IMR-90 (cell line): ENCODE measurements at regions not wholly inside any gene's neighbourhood (a gene's known extent, or its start where the extent isn't known, plus 50 kb on each side); places are given as distances from the start of the nearest gene placed in this dataset.
"Not testable (repeated sequence)": the region's sequence is repeated elsewhere in the genome, so short reads cannot be mapped to it uniquely, and the experiment has no call there.

Experiments
- ATAC-seq: fragments of 200-7000 bp; cut with Tn5 transposase; 2 replicates; pipeline ENCODE4 v1.9.1; 2020; ENCODE audit warnings: low read depth, mild to moderate bottlenecking, moderate library complexity
- BruUV-seq: library from RNA; stranded (reverse); fragments of 400-500 nt; replicated peaks from 2 replicates; lab custom pipeline; 2021; lab: Mats Ljungman, UMichigan
- CTCF ChIA-PET: fragments of 300-600 bp; formaldehyde crosslinking; extraction: SDS; loops from one replicate; lab custom pipeline; 2021; ENCODE audit warnings: antibody characterized with exemption; lab: Yijun Ruan, JAX
- POLR2A ChIA-PET: fragments of 300-600 bp; sonication (Branson Sonifier 250); formaldehyde crosslinking; loops from one replicate; lab custom pipeline; 2022; ENCODE audit warnings: antibody characterized with exemption; ENCODE audit not compliant: unreplicated experiment; lab: Charles Lee
- DNase-seq: peaks from one replicate; pipeline ENCODE4 v3.0.0; 2013
- H2AFZ ChIP-seq: replicated peaks from 2 replicates; pipeline ENCODE3; 2013; ENCODE audit warnings: low read length, mild to moderate bottlenecking; ENCODE audit not compliant: poor library complexity
- H2AK5ac ChIP-seq: 2 replicates; pipeline ENCODE4 v1.6.1; 2013; ENCODE audit warnings: low read depth, low read length, inconsistent platforms
- H2AK9ac ChIP-seq: replicated peaks from 2 replicates; pipeline ENCODE3; 2013; ENCODE audit warnings: mild to moderate bottlenecking, low read depth, low read length, moderate library complexity; ENCODE audit not compliant: poor library complexity
- H2BK120ac ChIP-seq: 2 replicates; pipeline ENCODE4 v1.6.1; 2013; ENCODE audit warnings: low read depth, low read length, inconsistent platforms
- H2BK15ac ChIP-seq: 3 replicates; pipeline ENCODE4 v1.6.1; 2013; ENCODE audit warnings: low read depth, low read length, inconsistent platforms
- H2BK20ac ChIP-seq: 2 replicates; pipeline ENCODE4 v1.6.1; 2013; ENCODE audit warnings: low read depth, mild to moderate bottlenecking, inconsistent platforms, low read length, moderate library complexity
- H2BK5ac ChIP-seq: 2 replicates; pipeline ENCODE4 v1.6.1; 2013; ENCODE audit warnings: mild to moderate bottlenecking, low read depth, low read length, inconsistent platforms; ENCODE audit not compliant: poor library complexity, severe bottlenecking
- H3K14ac ChIP-seq: replicated peaks from 2 replicates; pipeline ENCODE4 v1.6.1; 2013; ENCODE audit warnings: low read depth, low read length, inconsistent platforms
- H3K18ac ChIP-seq: 2 replicates; pipeline ENCODE4 v1.6.1; 2013; ENCODE audit warnings: low read depth, low read length, control low read depth
- H3K23ac ChIP-seq: 2 replicates; pipeline ENCODE4 v1.6.1; 2013; ENCODE audit warnings: low read depth, low read length, inconsistent platforms
- H3K27ac ChIP-seq: 2 replicates; pipeline ENCODE4 v1.5.1; 2013; ENCODE audit warnings: mild to moderate bottlenecking, control low read depth, low read length; ENCODE audit not compliant: insufficient read depth
- H3K27me3 ChIP-seq: 2 replicates; pipeline ENCODE4 v1.6.1; 2013; ENCODE audit warnings: low read length; ENCODE audit not compliant: control insufficient read depth, insufficient read depth
- H3K36me3 ChIP-seq: 2 replicates; pipeline ENCODE4 v1.6.1; 2013; ENCODE audit warnings: low read length, mixed read lengths; ENCODE audit not compliant: control insufficient read depth, insufficient read depth
- H3K4ac ChIP-seq: 2 replicates; pipeline ENCODE4 v1.6.1; 2013; ENCODE audit warnings: low read depth, low read length, inconsistent platforms
- H3K4me1 ChIP-seq: 2 replicates; pipeline ENCODE4 v1.6.1; 2013; ENCODE audit warnings: low read length, mixed read lengths; ENCODE audit not compliant: control insufficient read depth, insufficient read depth
- H3K4me2 ChIP-seq: 2 replicates; pipeline ENCODE4 v1.6.1; 2013; ENCODE audit warnings: low read depth, mild to moderate bottlenecking, control low read depth, low read length, moderate library complexity
- H3K4me3 ChIP-seq: 2 replicates; pipeline ENCODE4 v1.5.1; 2013; ENCODE audit warnings: low read depth, mild to moderate bottlenecking, control low read depth, low read length, moderate library complexity; ENCODE audit not compliant: insufficient read depth
- H3K56ac ChIP-seq: 2 replicates; pipeline ENCODE4 v1.6.1; 2013; ENCODE audit warnings: low read length, inconsistent platforms; ENCODE audit not compliant: insufficient read depth; ENCODE audit errors: extremely low read depth
- H3K79me1 ChIP-seq, 2 experiments: 2 replicates each; pipeline ENCODE4 v1.6.1; 2013; ENCODE audit warnings: low read length in 2 of 2, inconsistent platforms in 1 of 2, low read depth in 1 of 2
- H3K9ac ChIP-seq: 2 replicates; pipeline ENCODE4 v1.6.1; 2013; ENCODE audit warnings: low read depth, low read length, control low read depth
- H3K9me1 ChIP-seq: 2 replicates; pipeline ENCODE4 v1.6.1; 2013; ENCODE audit warnings: low read length, inconsistent platforms; ENCODE audit not compliant: insufficient read depth
- H3K9me3 ChIP-seq: 2 replicates; pipeline ENCODE4 v1.6.1; 2013; ENCODE audit warnings: low read length; ENCODE audit not compliant: control insufficient read depth, insufficient read depth
- H4K20me1 ChIP-seq: 2 replicates; pipeline ENCODE4 v1.6.1; 2013; ENCODE audit warnings: low read length, inconsistent platforms; ENCODE audit not compliant: insufficient read depth
- H4K5ac ChIP-seq: 2 replicates; pipeline ENCODE4 v1.6.1; 2013; ENCODE audit warnings: mild to moderate bottlenecking, low read depth, low read length, control low read depth
- H4K8ac ChIP-seq, 2 experiments: 2 replicates each; pipeline ENCODE4 v1.6.1; 2013; ENCODE audit warnings: low read depth in 2 of 2, low read length in 2 of 2, control low read depth in 1 of 2, inconsistent platforms in 1 of 2
- H4K91ac ChIP-seq: 2 replicates; pipeline ENCODE4 v1.6.1; 2013; ENCODE audit warnings: low read depth, low read length, inconsistent platforms; ENCODE audit not compliant: insufficient read depth
- WGBS, 2 experiments: methylation state at CpG; one replicate each; pipeline versions ENCODE4 v1.1.5 to v1.1.7; 2013; ENCODE audit warnings: missing lambda C conversion rate in 2 of 2; ENCODE audit not compliant: insufficient read length in 1 of 2; ENCODE audit errors: extremely low coverage in 2 of 2; 5-methylcytosine and 5-hydroxymethylcytosine counted together
- dilution Hi-C: fragments of 300-500 bp; cut with HindIII; formaldehyde crosslinking; loops from one replicate; pipeline ENCODE4 v1.14.3; 2018; ENCODE audit warnings: low sequenced_read_pairs; ENCODE audit not compliant: unreplicated experiment
- in situ Hi-C: fragments of 300-500 bp; cut with MboI; formaldehyde crosslinking; loops from 3 replicates; pipeline ENCODE4 v1.14.3; 2019; ENCODE audit warnings: low sequenced_read_pairs, inconsistent platforms, mixed read lengths
- intact Hi-C: fragments of 100-400 bp; cut with micrococcal nuclease; formaldehyde crosslinking; loops from 2 replicates; pipeline ENCODE4 v1.10.0; 2022

DNA sequence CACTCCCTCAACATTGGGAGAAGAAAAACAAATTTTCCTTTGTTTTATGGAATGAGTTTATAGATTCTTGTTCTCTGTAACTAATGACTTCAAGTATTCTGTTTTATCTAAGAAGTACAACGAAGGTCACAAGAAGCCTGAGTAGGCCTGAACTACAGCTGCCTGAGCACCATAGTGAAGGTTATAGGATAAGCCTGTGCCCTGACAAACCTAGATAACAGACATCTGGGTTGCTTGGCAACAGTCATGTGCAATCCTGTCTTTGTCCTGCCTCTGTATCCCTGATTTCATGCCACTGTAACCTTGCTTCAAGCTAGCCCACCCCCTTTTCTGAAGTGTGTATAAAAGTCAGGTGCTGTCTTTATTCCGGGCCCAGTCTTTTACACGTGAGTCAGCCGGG lies 520.8 kb downstream of the KCNJ18 start:
- intact Hi-C loops, H4K8ac ChIP-seq, BruUV-seq, H3K14ac ChIP-seq, H3K4ac ChIP-seq, H2AK5ac ChIP-seq, DNase-seq, H4K20me1 ChIP-seq, H4K91ac ChIP-seq, H2AK9ac ChIP-seq, H3K79me1 ChIP-seq, H3K9ac ChIP-seq, H3K4me2 ChIP-seq, H3K4me1 ChIP-seq, H3K23ac ChIP-seq, CTCF ChIA-PET, H3K18ac ChIP-seq, H3K4me3 ChIP-seq, H2BK120ac ChIP-seq, H3K9me1 ChIP-seq, H2BK5ac ChIP-seq, POLR2A ChIA-PET, dilution Hi-C loops, H3K56ac ChIP-seq, H2BK15ac ChIP-seq, H3K27ac ChIP-seq, H3K9me3 ChIP-seq, H4K5ac ChIP-seq, H2AFZ ChIP-seq, H3K36me3 ChIP-seq, H3K27me3 ChIP-seq, in situ Hi-C loops, ATAC-seq, H2BK20ac ChIP-seq: not testable (repeated sequence)
- no CpG with 5 or more reads among the region's 4 CpGs for WGBS, 2 experiments
